Parathyroid adenoma (tissue), 2 donors: ENCODE measurements at regions not wholly inside any gene's neighbourhood (a gene's known extent, or its start where the extent isn't known, plus 50 kb on each side); places are given as distances from the start of the nearest gene placed in this dataset.

Experiments used
- H2AFZ ChIP-seq: fragments of 300-600 bp; sonication (generic); one replicate; pipeline ENCODE4 v1.7.0; 2017; ENCODE audit warnings: antibody characterized with exemption, mild to moderate bottlenecking
- H3K27ac ChIP-seq: fragments of 300-600 bp; sonication (generic); one replicate; pipeline ENCODE4 v1.7.0; 2017
- H3K27me3 ChIP-seq: fragments of 300-600 bp; sonication (generic); one replicate; pipeline ENCODE4 v1.7.0; 2017; ENCODE audit warnings: low read length; ENCODE audit not compliant: control insufficient read depth, insufficient read depth
- H3K36me3 ChIP-seq: fragments of 300-600 bp; sonication (generic); one replicate; pipeline ENCODE4 v1.7.0; 2017; ENCODE audit warnings: low read length; ENCODE audit not compliant: control insufficient read depth, insufficient read depth
- H3K4me1 ChIP-seq: fragments of 300-600 bp; sonication (generic); one replicate; pipeline ENCODE4 v1.7.0; 2017; ENCODE audit warnings: control low read depth
- H3K4me2 ChIP-seq: fragments of 300-600 bp; sonication (generic); one replicate; pipeline ENCODE4 v1.7.0; 2017; ENCODE audit warnings: low read length
- H3K4me3 ChIP-seq: fragments of 300-600 bp; sonication (generic); one replicate; pipeline ENCODE4 v1.7.0; 2017; ENCODE audit warnings: low read depth, low read length
- H3K79me2 ChIP-seq: fragments of 300-600 bp; sonication (generic); one replicate; pipeline ENCODE4 v1.7.0; 2017; ENCODE audit warnings: control low read depth
- H3K9ac ChIP-seq: fragments of 300-600 bp; sonication (generic); one replicate; pipeline ENCODE4 v1.7.0; 2017; ENCODE audit warnings: mild to moderate bottlenecking
- H3K9me3 ChIP-seq: fragments of 300-600 bp; sonication (generic); one replicate; pipeline ENCODE4 v1.7.0; 2017; ENCODE audit warnings: low read length; ENCODE audit not compliant: control insufficient read depth
- TF ChIP-seq, protein P1 (sequence below): fragments of 300-600 bp; sonication (generic); IDR thresholded peaks from one replicate; pipeline ENCODE4 v1.7.0; 2017; ENCODE audit warnings: antibody characterized with exemption, mild to moderate bottlenecking
- donor health status: primary hyperparathyroidism.

DNA sequence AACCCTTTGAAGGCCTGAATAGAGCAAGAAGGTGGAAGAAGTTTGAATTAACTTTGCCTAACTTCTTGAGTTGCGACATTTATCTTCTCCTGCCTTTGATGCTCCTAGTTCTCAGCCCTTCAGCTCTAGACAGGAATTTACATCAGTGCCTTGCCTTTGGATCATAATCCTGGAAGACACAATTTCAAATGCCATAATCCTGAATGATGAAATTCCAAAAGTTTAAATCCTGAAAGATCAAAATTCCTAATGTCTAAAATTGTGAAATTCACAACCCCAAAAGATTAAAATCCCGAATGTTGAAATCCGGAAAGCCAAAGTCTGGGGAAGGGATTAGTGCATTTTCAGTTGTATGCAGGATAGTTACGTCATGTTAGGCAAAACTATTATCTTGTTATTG is 166.6 kb upstream of the PDZRN3 start:
- Histone ChIP-seq H3K4me2 (no peak overlapping the region), H3K4me3 (no peak overlapping the region), H3K9ac (no peak overlapping the region), H3K9me3 (no peaks in the 10 kb centered on the region), H3K79me2 (no peaks in the 10 kb centered on the region), H3K4me1 (no peaks in the 10 kb centered on the region), H2AFZ (no peak overlapping the region), H3K27ac (no peak overlapping the region), H3K36me3 (no peaks in the 10 kb centered on the region), H3K27me3 (no peaks in the 10 kb centered on the region)
- TF ChIP-seq, protein P1, sequence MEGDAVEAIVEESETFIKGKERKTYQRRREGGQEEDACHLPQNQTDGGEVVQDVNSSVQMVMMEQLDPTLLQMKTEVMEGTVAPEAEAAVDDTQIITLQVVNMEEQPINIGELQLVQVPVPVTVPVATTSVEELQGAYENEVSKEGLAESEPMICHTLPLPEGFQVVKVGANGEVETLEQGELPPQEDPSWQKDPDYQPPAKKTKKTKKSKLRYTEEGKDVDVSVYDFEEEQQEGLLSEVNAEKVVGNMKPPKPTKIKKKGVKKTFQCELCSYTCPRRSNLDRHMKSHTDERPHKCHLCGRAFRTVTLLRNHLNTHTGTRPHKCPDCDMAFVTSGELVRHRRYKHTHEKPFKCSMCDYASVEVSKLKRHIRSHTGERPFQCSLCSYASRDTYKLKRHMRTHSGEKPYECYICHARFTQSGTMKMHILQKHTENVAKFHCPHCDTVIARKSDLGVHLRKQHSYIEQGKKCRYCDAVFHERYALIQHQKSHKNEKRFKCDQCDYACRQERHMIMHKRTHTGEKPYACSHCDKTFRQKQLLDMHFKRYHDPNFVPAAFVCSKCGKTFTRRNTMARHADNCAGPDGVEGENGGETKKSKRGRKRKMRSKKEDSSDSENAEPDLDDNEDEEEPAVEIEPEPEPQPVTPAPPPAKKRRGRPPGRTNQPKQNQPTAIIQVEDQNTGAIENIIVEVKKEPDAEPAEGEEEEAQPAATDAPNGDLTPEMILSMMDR = no peak

DNA sequence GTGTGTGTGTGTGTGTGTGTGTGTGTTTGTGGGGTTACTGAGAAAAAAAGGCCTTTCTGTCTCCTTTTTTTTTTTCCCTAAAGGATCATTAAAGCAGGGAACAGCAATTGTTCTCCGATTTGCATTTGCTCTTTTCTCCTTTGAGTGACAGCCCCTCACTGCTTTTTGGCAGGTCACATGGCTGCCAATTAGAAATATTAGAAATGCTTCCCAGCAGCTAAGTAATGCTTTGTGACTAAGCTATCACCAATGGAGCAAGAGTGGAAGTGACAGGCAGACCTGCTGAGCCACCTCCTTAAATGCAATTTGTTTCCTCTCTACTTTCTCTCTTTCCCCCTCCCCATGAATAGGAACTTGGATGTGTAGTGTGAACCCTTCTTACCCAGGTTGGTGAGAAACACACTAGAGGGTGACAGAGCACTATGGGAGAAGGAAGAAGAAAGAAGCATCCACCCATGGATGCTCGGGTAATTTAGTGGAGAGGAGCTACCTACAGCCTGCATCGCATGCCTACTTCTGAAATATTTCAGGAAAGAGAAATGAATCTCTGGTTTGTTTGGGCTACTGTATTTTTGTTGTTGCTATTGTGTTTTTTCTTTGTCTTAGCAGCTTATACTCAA is 165.2 kb upstream of the PDZRN3 start:
- Histone ChIP-seq H3K27me3 (no peaks in the 10 kb centered on the region), H3K4me1 (no peaks in the 10 kb centered on the region), H3K4me2 (no peak overlapping the region), H2AFZ (no peak overlapping the region), H3K9ac (no peak overlapping the region), H3K9me3 (no peaks in the 10 kb centered on the region), H3K27ac (no peak overlapping the region), H3K79me2 (no peaks in the 10 kb centered on the region), H3K4me3 (no peak overlapping the region), H3K36me3 (no peaks in the 10 kb centered on the region)
- TF ChIP-seq, protein P1 = no peak

DNA sequence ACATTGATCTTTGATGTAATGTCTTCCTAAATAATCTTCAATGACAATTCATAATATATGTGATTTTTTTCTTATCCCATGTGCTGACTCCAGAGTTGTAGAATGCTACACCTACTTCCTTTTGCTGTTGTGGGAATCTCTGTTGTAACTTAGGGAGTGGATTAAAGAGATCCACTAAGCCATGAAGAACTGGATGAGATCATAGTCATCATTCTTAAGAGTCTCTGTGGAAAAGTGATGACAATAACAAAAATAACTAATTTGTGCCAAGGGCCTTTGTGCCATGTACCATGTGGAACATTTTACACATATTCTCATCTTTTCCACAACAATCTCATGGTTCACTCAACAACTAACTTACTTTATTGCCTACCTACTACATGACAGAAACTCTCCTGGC is 162.9 kb upstream of the PDZRN3 start:
- no peak overlapping the region for H2AFZ ChIP-seq
- no peak overlapping the region for H3K4me3 ChIP-seq
- no peaks in the 10 kb centered on the region for H3K9me3 ChIP-seq
- TF ChIP-seq, protein P1 = no peak
- no peaks in the 10 kb centered on the region for H3K27me3 ChIP-seq
- H3K36me3 ChIP-seq = no peaks in the 10 kb centered on the region
- no peak overlapping the region for H3K9ac ChIP-seq
- H3K4me1 ChIP-seq = no peaks in the 10 kb centered on the region
- H3K4me2 ChIP-seq = no peak overlapping the region
- H3K79me2 ChIP-seq = no peaks in the 10 kb centered on the region
- H3K27ac ChIP-seq = no peak overlapping the region

DNA sequence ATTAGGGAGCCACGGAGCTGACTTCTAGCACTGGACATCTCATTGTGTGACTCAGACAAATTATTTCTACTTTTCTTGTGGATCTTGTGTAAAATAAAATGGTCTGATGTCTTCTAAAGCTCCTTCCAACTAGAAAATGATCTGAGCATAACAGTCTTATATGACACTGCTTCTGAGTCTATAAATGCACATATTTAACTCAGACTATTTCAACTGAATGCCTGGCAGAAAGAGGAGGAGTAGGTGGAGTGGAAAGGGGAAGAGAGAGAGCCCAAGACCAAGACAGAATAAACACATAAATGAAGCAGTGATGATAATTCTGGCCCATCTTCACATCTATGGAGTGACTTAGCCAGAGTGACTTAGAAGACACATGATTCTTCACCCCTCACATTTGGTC is 162.3 kb upstream of the PDZRN3 start:
- no peak overlapping the region for H3K4me2 ChIP-seq
- H2AFZ ChIP-seq = no peak overlapping the region
- no peaks in the 10 kb centered on the region for H3K4me1 ChIP-seq
- H3K9me3 ChIP-seq = no peaks in the 10 kb centered on the region
- no peak overlapping the region for H3K9ac ChIP-seq
- H3K27ac ChIP-seq = no peak overlapping the region
- no peaks in the 10 kb centered on the region for H3K27me3 ChIP-seq
- H3K4me3 ChIP-seq = no peak overlapping the region
- no peaks in the 10 kb centered on the region for H3K36me3 ChIP-seq
- no peaks in the 10 kb centered on the region for H3K79me2 ChIP-seq
- TF ChIP-seq, protein P1 = no peak

DNA sequence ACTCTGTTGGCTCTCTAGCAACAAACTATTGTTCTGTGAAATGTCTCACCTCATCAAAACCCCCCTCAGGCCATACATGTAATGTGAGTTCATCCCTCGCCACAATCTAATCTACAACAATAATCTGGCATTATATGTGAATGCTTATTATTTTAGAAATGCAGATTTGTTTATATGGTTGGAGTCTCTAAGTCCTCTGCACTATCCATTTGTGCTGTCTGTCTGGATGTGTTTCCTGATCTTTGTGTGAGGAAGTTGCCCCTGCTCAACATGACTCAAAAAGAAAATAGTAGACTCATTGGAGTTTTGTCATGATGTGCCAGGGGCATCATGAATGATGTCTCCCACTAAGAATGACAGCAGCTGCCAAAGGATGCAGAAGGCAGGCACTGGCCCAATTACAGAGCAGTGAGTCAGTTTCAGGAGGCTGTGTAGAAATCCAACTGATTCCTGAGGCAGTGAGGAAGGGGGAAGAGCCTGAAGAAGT is 161.6 kb upstream of the PDZRN3 start:
- H3K9ac ChIP-seq = no peak overlapping the region
- H3K79me2 ChIP-seq = no peaks in the 10 kb centered on the region
- no peak overlapping the region for H2AFZ ChIP-seq
- no peaks in the 10 kb centered on the region for H3K9me3 ChIP-seq
- H3K27ac ChIP-seq = no peak overlapping the region
- H3K4me1 ChIP-seq = no peaks in the 10 kb centered on the region
- no peaks in the 10 kb centered on the region for H3K36me3 ChIP-seq
- TF ChIP-seq, protein P1 = no peak
- no peak overlapping the region for H3K4me2 ChIP-seq
- H3K27me3 ChIP-seq = no peaks in the 10 kb centered on the region
- no peak overlapping the region for H3K4me3 ChIP-seq
